RPMI8226 (cell line): ENCODE measurements at regions not wholly inside any gene's neighbourhood (a gene's known extent, or its start where the extent isn't known, plus 50 kb on each side); places are given as distances from the start of the nearest gene placed in this dataset.

Experiments
- DNase-seq: peaks from one replicate; pipeline ENCODE4 v3.0.0-alpha.2; 2015

- no peak for DNase-seq
Measured at GRCh38 chr10:44196008-44196320, 188.9 kb downstream of the CXCL12 start.

GRCh38 chr10:44195112-44196007, 189.5 kb downstream of the CXCL12 start:
- peak; percentile 23 for DNase-seq

GRCh38 chr10:44194435-44194834, 190.5 kb downstream of the CXCL12 start:
- no peak for DNase-seq

- DNase-seq, result no peak
Measured at GRCh38 chr10:44193567-44194220, 191.2 kb downstream of the CXCL12 start.

- no peak for DNase-seq
Measured at GRCh38 chr10:44193166-44193565, 191.7 kb downstream of the CXCL12 start.

GRCh38 chr10:44192435-44192834, 192.5 kb downstream of the CXCL12 start:
- DNase-seq, result no peak

- DNase-seq, result no peak
Measured at GRCh38 chr10:44190541-44190940, 194.4 kb downstream of the CXCL12 start.

GRCh38 chr10:44186821-44187220, 198.1 kb downstream of the CXCL12 start:
- no peak for DNase-seq

- DNase-seq, result no peak
Measured at GRCh38 chr10:44186150-44186549, 198.7 kb downstream of the CXCL12 start.

- DNase-seq, result no peak
Measured at GRCh38 chr10:44185315-44185666, 199.6 kb downstream of the CXCL12 start.

- DNase-seq, result no peak
Measured at GRCh38 chr10:44184633-44185314, 200.1 kb downstream of the CXCL12 start.

GRCh38 chr10:44183667-44184632, 200.9 kb downstream of the CXCL12 start:
- no peak for DNase-seq

GRCh38 chr10:44182909-44183308, 202.0 kb downstream of the CXCL12 start:
- no peak for DNase-seq

GRCh38 chr10:44180321-44181168, 204.4 kb downstream of the CXCL12 start:
- DNase-seq, result no peak

GRCh38 chr10:44178856-44179255, 206.0 kb downstream of the CXCL12 start:
- DNase-seq, result no peak

- DNase-seq, result no peak
Measured at GRCh38 chr10:44178281-44178680, 206.6 kb downstream of the CXCL12 start.

GRCh38 chr10:44177610-44178009, 207.3 kb downstream of the CXCL12 start:
- peak; percentile 30 for DNase-seq

GRCh38 chr10:44176311-44176710, 208.6 kb downstream of the CXCL12 start:
- no peak for DNase-seq

GRCh38 chr10:44173608-44173894, 211.3 kb downstream of the CXCL12 start:
- no peak for DNase-seq

GRCh38 chr10:44172883-44173607, 211.9 kb downstream of the CXCL12 start:
- DNase-seq, result no peak

- DNase-seq, result no peak
Measured at GRCh38 chr10:44171765-44172164, 213.1 kb downstream of the CXCL12 start.
